Mucosa of rectum (tissue), 2 donors: ENCODE measurements at regions not wholly inside any gene's neighbourhood (a gene's known extent, or its start where the extent isn't known, plus 50 kb on each side); places are given as distances from the start of the nearest gene placed in this dataset.

Source experiments
- H3K27ac ChIP-seq, 2 donors: one replicate each; pipeline ENCODE4 v1.7.0; 2013; ENCODE audit warnings: inconsistent platforms in 2 of 2, low read depth in 2 of 2, low read length in 2 of 2
- H3K27me3 ChIP-seq, 2 donors: one replicate each; pipeline ENCODE4 v1.7.0; 2013; ENCODE audit warnings: low read length in 2 of 2; ENCODE audit not compliant: control insufficient read depth in 2 of 2, insufficient read depth in 2 of 2
- H3K36me3 ChIP-seq, 2 donors: one replicate each; pipeline ENCODE4 v1.7.0; 2013; ENCODE audit warnings: low read length in 2 of 2; ENCODE audit not compliant: control insufficient read depth in 2 of 2, insufficient read depth in 2 of 2
- H3K4me1 ChIP-seq, 2 donors: one replicate each; pipeline ENCODE4 v1.7.0; 2013; ENCODE audit warnings: low read length in 2 of 2, mild to moderate bottlenecking in 1 of 2; ENCODE audit not compliant: control insufficient read depth in 2 of 2, insufficient read depth in 2 of 2
- H3K4me3 ChIP-seq, 2 donors: one replicate each; pipeline ENCODE4 v1.7.0; 2013; ENCODE audit warnings: low read length in 2 of 2
- H3K9ac ChIP-seq, 2 donors: one replicate each; pipeline ENCODE4 v1.7.0; 2013; ENCODE audit warnings: low read length in 2 of 2, low read depth in 1 of 2, mild to moderate bottlenecking in 1 of 2
- H3K9me3 ChIP-seq, 2 donors: one replicate each; pipeline ENCODE4 v1.7.0; 2013; ENCODE audit warnings: low read length in 2 of 2; ENCODE audit not compliant: control insufficient read depth in 2 of 2
- donor health status: healthy.
- donor health status: Normal muscosa, but diverticular disease.

DNA sequence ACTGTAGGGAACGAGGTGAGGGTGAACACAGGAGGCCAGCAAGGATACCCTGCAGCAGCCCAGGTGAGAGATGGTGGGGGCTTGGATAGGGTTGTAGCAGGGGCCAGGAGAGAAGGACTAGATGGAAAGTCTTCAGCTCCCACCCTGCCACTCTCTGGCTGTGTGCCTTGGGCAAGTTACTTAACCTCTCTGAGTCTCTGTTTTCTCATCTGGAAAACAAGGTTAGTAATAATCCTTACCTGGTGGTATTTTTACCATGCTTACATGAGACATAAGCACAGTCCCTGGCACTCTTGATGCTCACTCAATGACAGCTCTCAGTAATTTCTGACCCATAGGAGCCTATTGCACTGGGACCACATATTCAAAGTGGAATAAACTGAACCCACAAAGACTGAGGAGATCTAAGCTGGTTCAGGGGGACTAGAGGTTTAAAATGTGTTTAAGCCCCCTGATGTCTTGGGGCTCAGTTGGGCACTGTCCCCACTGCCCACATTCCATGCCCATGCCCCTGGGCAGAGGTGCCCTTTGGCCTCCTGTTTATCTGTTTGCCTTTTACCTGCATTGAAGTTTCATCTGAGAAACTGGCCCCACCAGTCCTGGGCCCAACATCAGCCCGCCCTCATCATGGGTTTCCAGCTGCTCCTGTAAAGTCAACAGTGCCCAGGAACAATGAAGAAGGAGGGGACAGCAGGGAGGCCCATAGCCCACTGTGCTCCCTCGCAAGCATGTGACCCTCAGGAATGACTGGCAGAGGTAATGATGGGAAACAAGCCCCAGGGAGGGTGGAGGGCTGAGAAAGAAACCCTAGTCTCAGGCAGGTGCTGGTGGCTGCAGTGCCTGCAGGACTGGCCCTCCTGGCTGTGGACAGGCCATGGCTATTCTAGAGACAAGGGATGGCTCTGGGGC, 104.0 kb downstream of the VEGFA start:
- H3K9ac ChIP-seq, result no peak overlapping the region
- H3K4me3 ChIP-seq, result no peak overlapping the region
- H3K27me3 ChIP-seq, result no peaks in the 10 kb centered on the region
- H3K27ac ChIP-seq, result no peak overlapping the region
- H3K9me3 ChIP-seq, result no peaks in the 10 kb centered on the region
- H3K36me3 ChIP-seq, result no peaks in the 10 kb centered on the region
- H3K4me1 ChIP-seq, result peaks cover 4 to 10% of the 10 kb centered on the region in 2 donors

GRCh38 chr6:43871933-43872332, 101.9 kb downstream of the VEGFA start:
- H3K9me3 ChIP-seq, result no peaks in the 10 kb centered on the region
- no peaks in the 10 kb centered on the region for H3K27me3 ChIP-seq
- no peak overlapping the region for H3K9ac ChIP-seq
- H3K36me3 ChIP-seq, result no peaks in the 10 kb centered on the region
- H3K4me1 ChIP-seq, result peaks cover 4 to 10% of the 10 kb centered on the region in 2 donors
- H3K27ac ChIP-seq, result no peak overlapping the region
- H3K4me3 ChIP-seq, result no peak overlapping the region

GRCh38 chr6:43871284-43871683, 101.3 kb downstream of the VEGFA start:
- no peaks in the 10 kb centered on the region for H3K9me3 ChIP-seq
- H3K27me3 ChIP-seq, result no peaks in the 10 kb centered on the region
- peaks cover 4 to 10% of the 10 kb centered on the region in 2 donors for H3K4me1 ChIP-seq
- no peak overlapping the region for H3K9ac ChIP-seq
- no peak overlapping the region for H3K27ac ChIP-seq
- H3K36me3 ChIP-seq, result no peaks in the 10 kb centered on the region
- H3K4me3 ChIP-seq, result no peak overlapping the region

GRCh38 chr6:43870660-43871061, 100.7 kb downstream of the VEGFA start:
- Histone ChIP-seq H3K4me1 (peaks cover 4 to 10% of the 10 kb centered on the region in 2 donors), H3K27me3 (no peaks in the 10 kb centered on the region), H3K9ac (no peak overlapping the region), H3K9me3 (no peaks in the 10 kb centered on the region), H3K4me3 (no peak overlapping the region), H3K27ac (no peak overlapping the region), H3K36me3 (no peaks in the 10 kb centered on the region)

- Histone ChIP-seq H3K36me3 (no peaks in the 10 kb centered on the region), H3K4me3 (no peak overlapping the region), H3K9me3 (no peaks in the 10 kb centered on the region), H3K27ac (no peak overlapping the region), H3K4me1 (peaks cover 4 to 10% of the 10 kb centered on the region in 2 donors), H3K9ac (no peak overlapping the region), H3K27me3 (no peaks in the 10 kb centered on the region)
Observed at GRCh38 chr6:43869792-43870659, 100.0 kb downstream of the VEGFA start.

GRCh38 chr6:43869079-43869710, 99.2 kb downstream of the VEGFA start:
- H3K27ac ChIP-seq, result no peak overlapping the region
- no peaks in the 10 kb centered on the region for H3K36me3 ChIP-seq
- no peaks in the 10 kb centered on the region for H3K27me3 ChIP-seq
- peaks cover 0 to 2% of the 10 kb centered on the region in 2 donors for H3K4me1 ChIP-seq
- no peaks in the 10 kb centered on the region for H3K9me3 ChIP-seq
- H3K9ac ChIP-seq, result no peak overlapping the region
- no peak overlapping the region for H3K4me3 ChIP-seq

DNA sequence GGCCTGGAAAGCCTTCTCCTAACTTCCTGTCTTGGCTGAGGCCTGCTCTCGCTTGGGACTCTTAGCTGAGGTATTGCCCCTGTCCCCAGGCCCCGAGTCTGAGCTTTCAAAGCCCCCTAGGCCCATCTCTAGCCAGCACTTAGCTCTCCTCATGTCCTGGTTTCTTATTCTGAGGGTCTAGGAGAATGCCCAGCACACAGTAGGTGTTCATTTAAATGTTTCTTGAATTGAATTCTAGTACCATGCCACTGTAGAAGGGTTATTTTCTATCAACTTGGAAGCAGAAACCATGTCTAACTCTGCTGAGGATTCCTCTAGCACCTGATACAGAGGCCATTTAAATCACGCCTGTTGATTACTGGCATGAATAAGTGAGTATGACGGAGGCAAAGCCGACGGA, 98.5 kb downstream of the VEGFA start:
- Histone ChIP-seq H3K4me1 (no peaks in the 10 kb centered on the region), H3K9ac (no peak overlapping the region), H3K27me3 (no peaks in the 10 kb centered on the region), H3K27ac (no peak overlapping the region), H3K9me3 (no peaks in the 10 kb centered on the region), H3K4me3 (no peak overlapping the region), H3K36me3 (no peaks in the 10 kb centered on the region)

GRCh38 chr6:43867996-43868395, 98.0 kb downstream of the VEGFA start:
- Histone ChIP-seq H3K27ac (no peak overlapping the region), H3K4me3 (no peak overlapping the region), H3K4me1 (no peaks in the 10 kb centered on the region), H3K27me3 (no peaks in the 10 kb centered on the region), H3K9ac (no peak overlapping the region), H3K36me3 (no peaks in the 10 kb centered on the region), H3K9me3 (no peaks in the 10 kb centered on the region)

GRCh38 chr6:43867246-43867645, 97.2 kb downstream of the VEGFA start:
- Histone ChIP-seq H3K27ac (no peak overlapping the region), H3K27me3 (peaks cover 0 to 2% of the 10 kb centered on the region in 2 donors), H3K36me3 (no peaks in the 10 kb centered on the region), H3K4me3 (no peak overlapping the region), H3K9me3 (no peaks in the 10 kb centered on the region), H3K4me1 (no peaks in the 10 kb centered on the region), H3K9ac (no peak overlapping the region)
